ENCODE measurements at regions not wholly inside any gene's neighbourhood (a gene's known extent, or its start where the extent isn't known, plus 50 kb on each side); places are given as distances from the start of the nearest gene placed in this dataset.
A peak's percentile ranks its signal among the peaks of the same experiment; 100 is the strongest.

- Histone ChIP-seq H3K27me3 (no peaks in the 10 kb centered on the region), H3K36me3 (no peaks in the 10 kb centered on the region), H3K27ac (no peak overlapping the region), H3K9me3 (no peaks in the 10 kb centered on the region), H3K4me3 (no peak overlapping the region), H3K4me1 (peaks cover 0 to 14% (median 5%) of the 10 kb centered on the region in 4 donors)
- TF ChIP-seq POLR2A (IDR thresholded peaks at IDR 0.05) (no peak), CTCF (IDR thresholded peaks at IDR 0.05) (no peak), EP300 (IDR thresholded peaks at IDR 0.05) (no peak)
- WGBS, 2 donors: 86 to 90% methylated on average over 6 of the region's 6 CpGs
- no peak for DNase-seq (ENCODE audit: low spot score in 2 of 2)
Observed at GRCh38 chr3:106587551-106587950, 718.7 kb upstream of the CBLB start.

- Histone ChIP-seq H3K27me3 (no peaks in the 10 kb centered on the region), H3K4me3 (no peak overlapping the region), H3K27ac (no peak overlapping the region), H3K4me1 (peaks cover 0 to 14% (median 5%) of the 10 kb centered on the region in 4 donors), H3K9me3 (no peaks in the 10 kb centered on the region), H3K36me3 (no peaks in the 10 kb centered on the region)
- no peak for TF ChIP-seq EP300 (IDR thresholded peaks at IDR 0.05)
- no peak for TF ChIP-seq POLR2A (IDR thresholded peaks at IDR 0.05)
- no peak for TF ChIP-seq CTCF (IDR thresholded peaks at IDR 0.05)
- WGBS, 2 donors: 89 to 90% methylated on average over 1 of the region's 1 CpG
- no peak for DNase-seq (ENCODE audit: low spot score in 2 of 2)
Observed at GRCh38 chr3:106588739-106589138, 719.9 kb upstream of the CBLB start.

- Histone ChIP-seq H3K4me1 (peaks cover 0 to 14% (median 5%) of the 10 kb centered on the region in 4 donors), H3K9me3 (no peaks in the 10 kb centered on the region), H3K27ac (no peak overlapping the region), H3K4me3 (no peak overlapping the region), H3K27me3 (no peaks in the 10 kb centered on the region), H3K36me3 (no peaks in the 10 kb centered on the region)
- WGBS, 2 donors: 76 to 77% methylated on average over 5 of the region's 5 CpGs
- DNase-seq (ENCODE audit: low spot score in 2 of 2): peak in 1 of 2 donors; percentile 15
- peak in 1 of 2 donors; percentile 15 for TF ChIP-seq EP300 (IDR thresholded peaks at IDR 0.05)
- no peak for TF ChIP-seq CTCF (IDR thresholded peaks at IDR 0.05)
Observed at GRCh38 chr3:106589311-106589942, 720.6 kb upstream of the CBLB start.

GRCh38 chr3:106590216-106590615 lies 721.4 kb upstream of the CBLB start:
- Histone ChIP-seq H3K9me3 (no peaks in the 10 kb centered on the region), H3K27ac (no peak overlapping the region), H3K36me3 (no peaks in the 10 kb centered on the region), H3K4me3 (no peak overlapping the region), H3K4me1 (peaks cover 0 to 14% (median 5%) of the 10 kb centered on the region in 4 donors), H3K27me3 (no peaks in the 10 kb centered on the region)
- 34 to 58% methylated on average over 1 of the region's 1 CpG for WGBS, 2 donors
- TF ChIP-seq EP300 (IDR thresholded peaks at IDR 0.05) (no peak), CTCF (IDR thresholded peaks at IDR 0.05) (no peak), POLR2A (IDR thresholded peaks at IDR 0.05) (no peak)
- DNase-seq (ENCODE audit: low spot score in 2 of 2): no peak

GRCh38 chr3:106593381-106593780 lies 724.6 kb upstream of the CBLB start:
- Histone ChIP-seq H3K4me3 (no peak overlapping the region), H3K9me3 (peaks cover 0 to 7% (median 0%) of the 10 kb centered on the region in 4 donors), H3K27ac (no peak overlapping the region), H3K4me1 (peaks cover 0 to 14% (median 5%) of the 10 kb centered on the region in 4 donors), H3K36me3 (no peaks in the 10 kb centered on the region), H3K27me3 (no peaks in the 10 kb centered on the region)
- no peak for DNase-seq (ENCODE audit: low spot score in 2 of 2)
- 85 to 88% methylated on average over 2 of the region's 2 CpGs for WGBS, 2 donors
- TF ChIP-seq POLR2A (IDR thresholded peaks at IDR 0.05) (no peak), EP300 (IDR thresholded peaks at IDR 0.05) (no peak), CTCF (IDR thresholded peaks at IDR 0.05) (no peak)
